Testis (tissue), 2 donors: ENCODE measurements at regions not wholly inside any gene's neighbourhood (a gene's known extent, or its start where the extent isn't known, plus 50 kb on each side); places are given as distances from the start of the nearest gene placed in this dataset.

Source experiments
- DNase-seq: peaks from one replicate; pipeline ENCODE4 v3.0.0-alpha.2; 2019
- H3K27ac ChIP-seq, 2 donors: fragments of 200-600 bp; sonication (generic); one replicate each; pipeline ENCODE4 v1.5.1; 2019
- H3K27me3 ChIP-seq: fragments of 200-600 bp; sonication (generic); one replicate; pipeline ENCODE4 v1.5.1; 2019
- H3K36me3 ChIP-seq: fragments of 200-600 bp; sonication (generic); one replicate; pipeline ENCODE4 v1.5.1; 2017; ENCODE audit warnings: low read depth; ENCODE audit errors: missing control alignments
- H3K4me1 ChIP-seq: fragments of 200-600 bp; sonication (generic); one replicate; pipeline ENCODE4 v1.5.1; 2019
- H3K4me3 ChIP-seq, 2 donors: fragments of 200-600 bp; sonication (generic); one replicate each; pipeline ENCODE4 v1.5.1; 2017 to 2019
- H3K9me3 ChIP-seq: fragments of 200-600 bp; sonication (generic); one replicate; pipeline ENCODE4 v1.5.1; 2017
- CTCF ChIP-seq, 3 experiments: fragments of 450-650 bp in 2 of 3; fragments of 200-600 bp in 1 of 3; sonication (generic) in 1 of 3; IDR thresholded peaks; one replicate each; pipeline ENCODE4 v1.5.1; 2016 to 2019; ENCODE audit warnings: antibody characterized with exemption in 3 of 3, mild to moderate bottlenecking in 2 of 3, moderate library complexity in 1 of 3
- POLR2A ChIP-seq: fragments of 450-650 bp; IDR thresholded peaks from one replicate; pipeline ENCODE4 v1.6.1; 2017; ENCODE audit warnings: antibody characterized with exemption, mild to moderate bottlenecking, moderate library complexity
- WGBS, 2 donors: methylation state at CpG; one replicate each; pipeline ENCODE4 v1.1.5; 2018; 5-methylcytosine and 5-hydroxymethylcytosine counted together
- intact Hi-C: fragments of 100-400 bp; cut with DNase I; formaldehyde crosslinking; loops from one replicate; pipeline ENCODE4 v1.15.1; 2023; ENCODE audit warnings: low total_unique reads

- Histone ChIP-seq H3K36me3 (no peaks in the 10 kb centered on the region), H3K4me1 (no peaks in the 10 kb centered on the region), H3K27me3 (no peaks in the 10 kb centered on the region), H3K4me3 (no peak overlapping the region), H3K9me3 (no peaks in the 10 kb centered on the region), H3K27ac (no peak overlapping the region)
- intact Hi-C loops: no loop called here
- no peak for DNase-seq
- WGBS, 2 donors: 38 to 75% methylated on average over 1 of the region's 1 CpG
- TF ChIP-seq CTCF (IDR thresholded peaks at IDR 0.05): no peak
- no peak for TF ChIP-seq POLR2A
These were observed 455.6 kb upstream of the ZP4 start for GRCh38 chr1:238346340-238346739.

- no peak overlapping the region for H3K4me3 ChIP-seq
- WGBS, 2 donors: 83 to 90% methylated on average over 6 of the region's 6 CpGs
- no peak for DNase-seq
- H3K9me3 ChIP-seq: no peaks in the 10 kb centered on the region
- no peaks in the 10 kb centered on the region for H3K27me3 ChIP-seq
- intact Hi-C loops: no loop called here
- no peaks in the 10 kb centered on the region for H3K4me1 ChIP-seq
- H3K36me3 ChIP-seq: no peaks in the 10 kb centered on the region
- TF ChIP-seq POLR2A: no peak
- TF ChIP-seq CTCF (IDR thresholded peaks at IDR 0.05): no peak
- H3K27ac ChIP-seq: no peak overlapping the region
These were observed 455.1 kb upstream of the ZP4 start for GRCh38 chr1:238345837-238346236.

- Histone ChIP-seq H3K4me1 (no peaks in the 10 kb centered on the region), H3K9me3 (no peaks in the 10 kb centered on the region), H3K4me3 (no peak overlapping the region), H3K27ac (no peak overlapping the region), H3K36me3 (no peaks in the 10 kb centered on the region), H3K27me3 (no peaks in the 10 kb centered on the region)
- TF ChIP-seq POLR2A (no peak), CTCF (IDR thresholded peaks at IDR 0.05) (no peak)
- 85 to 92% methylated on average over 3 of the region's 3 CpGs for WGBS, 2 donors
- intact Hi-C loops: no loop called here
- DNase-seq: no peak
These were observed 453.1 kb upstream of the ZP4 start for GRCh38 chr1:238343852-238344251.

- TF ChIP-seq CTCF (IDR thresholded peaks at IDR 0.05) (no peak), POLR2A (no peak)
- no peaks in the 10 kb centered on the region for H3K9me3 ChIP-seq
- intact Hi-C loops: no loop called here
- 77 to 84% methylated on average over 2 of the region's 2 CpGs for WGBS, 2 donors
- H3K27me3 ChIP-seq: no peaks in the 10 kb centered on the region
- no peaks in the 10 kb centered on the region for H3K36me3 ChIP-seq
- DNase-seq: no peak
- H3K4me1 ChIP-seq: no peaks in the 10 kb centered on the region
- H3K4me3 ChIP-seq: no peak overlapping the region
- H3K27ac ChIP-seq: no peak overlapping the region
These were observed 450.7 kb upstream of the ZP4 start for GRCh38 chr1:238341395-238341794.

GRCh38 chr1:238340989-238341388 is 450.3 kb upstream of the ZP4 start:
- H3K27me3 ChIP-seq: no peaks in the 10 kb centered on the region
- DNase-seq: no peak
- H3K36me3 ChIP-seq: no peaks in the 10 kb centered on the region
- H3K4me3 ChIP-seq: no peak overlapping the region
- H3K9me3 ChIP-seq: no peaks in the 10 kb centered on the region
- no peak overlapping the region for H3K27ac ChIP-seq
- WGBS, 2 donors: 85 to 87% methylated on average over 7 of the region's 7 CpGs
- TF ChIP-seq POLR2A: no peak
- no peak for TF ChIP-seq CTCF (IDR thresholded peaks at IDR 0.05)
- intact Hi-C loops: no loop called here
- no peaks in the 10 kb centered on the region for H3K4me1 ChIP-seq
